Activated CD4-positive, alpha-beta T cell treated with anti-CD3 and anti-CD28 coated beads for 4 hours (primary cell): ENCODE measurements at regions not wholly inside any gene's neighbourhood (a gene's known extent, or its start where the extent isn't known, plus 50 kb on each side); places are given as distances from the start of the nearest gene placed in this dataset.

Experiments
- DNase-seq, 2 donors: peaks; one replicate each; pipeline ENCODE4 v3.0.0-alpha.2; 2020

DNA sequence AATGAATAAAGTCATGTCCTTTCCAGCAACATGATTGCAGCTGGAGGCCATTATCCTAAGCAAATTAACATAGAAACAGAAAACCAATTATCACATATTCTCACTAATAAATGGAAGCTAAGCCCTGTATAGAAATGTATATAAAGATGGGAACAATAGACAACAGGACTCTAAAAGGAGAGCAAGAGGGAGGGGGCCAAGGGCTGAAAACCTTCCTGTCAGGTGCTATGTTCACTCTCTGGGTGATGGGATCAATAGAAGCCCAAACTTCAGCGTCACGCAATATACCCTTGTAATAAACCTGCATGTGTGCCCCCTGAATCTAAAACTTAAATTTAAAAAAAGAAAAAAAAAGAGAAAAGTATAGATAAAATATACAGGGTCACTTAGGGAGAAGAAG, 163.7 kb upstream of the ACO1 start:
- DNase-seq = no peak

DNA sequence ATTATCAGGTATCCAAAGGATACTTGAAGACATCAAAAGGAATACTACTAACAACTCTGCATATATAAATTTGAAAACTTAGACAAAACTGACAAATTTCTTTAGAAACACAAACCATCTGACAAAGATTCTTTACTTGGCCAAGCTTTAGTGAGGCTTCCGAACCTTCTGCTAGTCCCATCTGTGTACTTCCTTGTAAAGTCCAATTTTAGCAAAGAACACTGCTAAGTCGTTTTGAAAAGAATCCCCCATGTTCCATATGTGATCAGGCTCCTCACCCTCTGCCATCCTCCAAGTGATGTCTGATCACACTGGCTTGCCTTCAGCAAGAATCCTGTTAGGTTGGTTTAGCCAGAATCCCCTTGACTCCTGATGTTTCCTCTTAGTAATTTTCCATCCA, 150.0 kb upstream of the ACO1 start:
- no peak for DNase-seq

DNA sequence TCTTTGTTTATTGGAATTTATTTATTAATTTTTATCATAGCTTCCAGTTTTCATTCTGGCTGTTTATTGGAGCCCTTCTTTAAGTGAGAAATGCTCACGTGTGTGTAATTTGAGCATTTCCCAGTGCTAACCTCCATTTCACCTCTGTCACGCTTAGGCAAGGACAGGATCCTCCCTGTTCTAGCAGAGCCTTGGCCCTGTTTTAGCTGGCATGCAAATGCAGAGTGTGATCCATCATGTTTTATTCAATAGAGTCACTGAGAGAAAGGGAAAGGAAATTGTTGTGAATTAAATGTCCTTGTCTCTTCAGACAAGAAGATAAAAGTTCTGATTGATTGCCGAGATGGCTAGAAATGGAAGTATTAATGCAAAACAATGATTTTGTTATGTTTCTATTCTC, 137.3 kb upstream of the ACO1 start:
- no peak for DNase-seq

DNA sequence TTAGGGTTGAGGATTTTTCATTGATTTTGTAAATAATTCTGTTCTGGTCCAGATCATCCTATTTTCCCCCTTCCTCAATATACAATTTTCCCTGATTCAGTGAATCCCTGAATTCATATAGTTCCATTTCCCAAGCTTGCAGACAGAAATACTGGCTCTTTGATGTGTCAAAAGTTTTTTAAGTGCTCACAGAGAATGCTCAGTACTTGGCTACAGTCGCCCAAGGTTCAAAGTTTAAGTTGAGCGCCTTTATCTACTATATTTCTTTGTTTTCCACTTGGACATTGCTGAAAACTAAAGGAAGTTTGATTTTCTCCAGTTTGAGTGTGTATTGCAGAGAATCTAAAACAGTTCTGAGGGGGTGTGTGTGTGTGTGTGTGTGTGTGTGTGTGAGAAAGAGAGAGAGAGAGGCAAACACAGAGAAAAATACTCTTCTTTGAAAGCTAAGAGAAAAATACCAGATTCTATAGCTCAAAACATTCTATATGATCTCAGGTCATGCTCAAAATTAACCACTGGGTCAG, 136.2 kb upstream of the ACO1 start:
- DNase-seq = no peak

DNA sequence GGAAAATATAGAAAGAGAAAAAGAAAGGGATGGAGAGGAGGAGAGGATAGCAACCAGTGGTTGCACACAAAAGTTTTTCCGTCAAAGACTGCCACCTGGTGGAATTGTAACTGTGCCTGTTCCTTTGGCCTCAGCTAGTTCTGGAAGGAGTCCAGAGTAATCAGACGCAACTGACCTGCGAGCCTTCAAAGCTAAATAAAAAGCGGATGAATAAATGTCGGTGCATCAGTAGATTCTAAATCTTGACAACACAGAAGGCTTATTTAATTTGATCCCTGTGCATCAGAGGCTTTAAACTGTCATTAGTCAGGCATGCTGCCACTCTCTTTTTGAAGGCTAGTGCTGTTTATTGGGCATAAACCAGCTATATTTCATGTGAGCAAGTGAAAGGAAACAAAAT, 132.9 kb upstream of the ACO1 start:
- DNase-seq = peak in 1 of 2 donors; percentile 16

DNA sequence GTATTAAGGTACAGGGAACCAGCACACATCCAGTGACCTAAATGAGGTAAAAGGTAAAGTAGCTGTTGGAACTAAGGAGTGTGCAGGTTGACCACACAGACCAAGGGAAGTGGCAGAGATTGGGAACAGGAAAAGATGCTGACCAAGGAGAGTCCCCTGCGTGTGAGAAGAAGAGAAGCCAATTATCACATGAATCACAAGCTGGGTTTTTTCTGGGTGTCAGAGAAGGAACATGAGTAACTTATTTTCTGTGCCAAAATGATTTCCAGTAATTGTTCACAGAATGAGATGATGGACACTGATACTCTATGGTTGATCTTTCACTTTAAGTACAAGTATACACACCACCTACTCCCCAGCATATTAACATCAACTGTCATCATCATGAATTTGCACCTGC, 130.7 kb upstream of the ACO1 start:
- no peak for DNase-seq

DNA sequence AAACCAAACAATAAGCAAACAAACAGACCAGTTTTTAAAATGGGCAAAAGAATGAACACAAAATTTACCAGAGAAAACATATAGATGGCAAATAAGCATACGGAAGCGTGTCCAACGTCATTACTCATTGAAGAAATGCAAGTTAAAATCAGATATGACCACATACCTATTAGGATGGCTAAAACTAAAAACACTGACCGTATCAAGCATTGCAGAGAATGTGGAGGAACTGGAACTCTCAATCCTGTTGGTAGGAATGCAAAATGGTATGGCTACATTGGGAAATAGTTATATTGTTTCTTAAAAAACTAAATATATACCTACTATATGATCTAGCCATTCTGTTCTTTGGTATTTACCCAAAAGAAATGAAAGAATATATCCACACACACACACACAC, 129.4 kb upstream of the ACO1 start:
- DNase-seq = no peak

DNA sequence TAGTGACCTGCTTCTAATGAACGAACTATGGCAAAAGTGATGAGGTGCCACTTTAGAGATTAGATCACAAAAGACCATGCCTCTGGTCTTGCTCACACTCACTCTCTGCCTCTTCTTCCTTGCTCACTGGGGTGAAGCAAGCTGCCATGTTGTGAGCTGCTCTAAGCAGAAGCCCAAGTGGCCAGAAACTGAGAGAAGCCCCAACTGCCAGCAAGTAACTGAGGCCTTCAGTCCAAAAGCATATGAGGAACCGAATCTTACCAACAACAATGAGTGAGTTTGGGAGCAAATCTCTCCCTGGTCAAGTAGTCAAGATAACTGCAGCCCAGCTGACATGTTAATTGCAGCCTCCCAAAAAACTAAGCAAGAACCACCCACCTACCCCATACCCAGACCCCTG, 126.0 kb upstream of the ACO1 start:
- DNase-seq = no peak

DNA sequence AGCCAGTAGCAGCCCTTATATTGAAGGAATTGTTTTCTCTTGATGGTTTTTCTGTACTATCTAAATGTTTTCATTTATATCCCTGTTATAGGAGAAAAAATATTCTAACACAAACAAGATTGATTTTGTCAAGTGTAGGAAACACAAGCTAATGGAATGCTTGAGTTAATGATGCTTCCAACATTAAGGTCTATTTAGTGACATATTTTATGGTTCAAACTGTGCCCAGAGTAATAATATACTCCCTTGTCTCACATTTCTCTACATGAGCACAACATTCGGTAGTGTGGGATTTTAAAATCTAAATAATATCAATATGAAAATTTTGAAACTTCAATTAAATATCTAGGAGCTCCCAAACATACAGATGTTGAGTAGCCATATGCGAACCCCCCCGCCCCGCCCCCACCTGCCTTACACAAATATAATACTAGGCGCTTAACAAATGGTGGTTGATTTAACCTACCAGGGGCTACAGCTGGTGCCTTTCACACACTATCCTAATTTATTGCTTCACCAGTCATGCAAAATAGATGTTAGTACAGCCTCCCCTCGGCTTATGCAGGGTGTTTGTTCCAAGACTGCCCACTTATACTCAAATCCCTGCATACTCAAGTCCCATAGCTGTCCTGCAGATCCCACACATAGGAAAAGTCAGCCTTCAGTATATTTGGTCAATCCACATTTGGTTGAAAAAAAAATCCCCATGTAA, 124.1 kb upstream of the ACO1 start:
- DNase-seq = no peak

DNA sequence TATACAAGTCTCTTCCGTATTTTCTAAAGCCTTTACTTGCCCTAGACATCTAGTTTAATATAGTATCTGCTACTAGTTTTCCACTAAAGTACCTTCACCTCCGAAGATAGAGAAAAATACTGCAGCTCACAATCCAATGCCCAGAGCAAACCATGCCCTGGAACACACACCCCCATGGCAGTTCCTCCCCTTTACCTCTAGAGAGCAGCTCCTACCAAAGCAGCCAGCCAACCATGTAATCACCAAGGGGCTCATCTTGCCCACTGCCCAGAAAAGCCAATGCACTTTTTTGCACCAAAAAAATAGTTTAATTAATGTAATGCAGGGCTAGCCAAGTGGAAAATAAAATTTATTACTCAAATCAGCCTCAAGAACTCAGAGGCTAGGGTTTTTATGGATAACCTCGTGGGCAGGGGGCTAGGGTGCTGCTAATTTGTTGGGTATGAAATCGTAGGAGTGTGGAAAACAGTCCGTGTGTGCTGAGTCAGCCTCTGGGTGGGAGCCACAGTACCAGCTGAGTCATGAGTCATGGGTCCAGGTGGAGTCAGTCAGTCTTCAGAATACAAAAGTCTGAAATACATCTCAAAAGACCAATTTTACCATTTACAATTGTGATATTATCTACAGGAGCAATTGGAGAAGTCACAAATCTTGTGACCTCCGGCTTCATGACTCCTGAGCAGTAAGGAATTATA, 120.1 kb upstream of the ACO1 start:
- no peak for DNase-seq

DNA sequence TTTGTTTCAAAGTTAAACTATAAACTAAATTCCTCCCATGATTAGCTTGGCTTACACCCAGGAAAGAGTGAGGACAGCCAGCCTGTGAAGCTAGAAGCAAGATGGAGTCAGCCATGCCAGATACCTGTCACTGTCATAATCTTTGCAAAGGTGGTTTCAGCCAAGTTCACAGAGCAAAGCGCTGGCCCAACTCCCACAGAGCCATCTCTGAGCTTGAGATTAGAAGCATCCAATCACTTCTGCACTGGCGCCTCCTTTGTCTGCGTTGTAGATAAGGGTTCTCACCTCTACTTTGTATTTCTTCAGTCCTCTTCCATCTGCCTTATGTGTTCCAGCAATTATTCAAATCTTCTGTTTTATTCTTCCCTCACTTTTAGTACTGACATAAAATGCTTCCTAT, 119.4 kb upstream of the ACO1 start:
- no peak for DNase-seq

DNA sequence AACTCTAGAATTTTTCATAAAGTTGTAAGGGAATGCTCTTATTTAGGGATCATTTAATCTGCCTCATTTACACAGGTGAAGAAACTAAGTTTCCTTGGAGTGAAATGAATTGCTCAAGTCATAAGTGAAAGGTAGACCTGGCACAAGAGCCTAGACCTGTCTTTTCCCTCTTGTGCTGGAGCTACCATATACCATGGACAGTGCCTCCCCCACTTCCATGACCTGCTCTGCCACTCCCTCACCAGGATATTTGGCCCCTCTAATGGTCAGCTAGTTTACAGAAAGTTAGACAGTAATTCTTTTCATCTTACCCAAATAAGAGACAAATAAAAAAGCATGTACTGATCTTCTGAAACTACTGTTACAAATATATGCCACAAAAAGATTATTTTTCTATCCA, 105.5 kb upstream of the ACO1 start:
- no peak for DNase-seq

DNA sequence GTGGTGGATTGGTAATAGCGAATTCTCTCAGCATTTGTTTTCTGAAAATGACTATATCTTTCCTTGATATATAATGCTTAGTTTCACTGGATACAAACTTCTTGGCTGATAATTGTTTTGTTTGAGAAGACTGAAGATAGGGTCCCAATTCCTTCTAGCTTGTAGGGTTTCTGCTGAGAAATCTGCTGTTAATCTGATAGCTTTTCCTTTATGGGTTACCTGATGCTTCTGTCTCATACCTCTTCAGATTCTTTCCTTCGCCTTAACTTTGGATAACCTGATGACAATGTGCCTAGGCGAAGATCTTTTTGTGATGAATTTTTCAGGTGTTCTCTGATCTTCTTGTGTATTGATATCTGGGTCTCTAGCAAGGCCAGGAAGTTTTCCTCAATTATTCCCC, 94.7 kb upstream of the ACO1 start:
- no peak for DNase-seq

DNA sequence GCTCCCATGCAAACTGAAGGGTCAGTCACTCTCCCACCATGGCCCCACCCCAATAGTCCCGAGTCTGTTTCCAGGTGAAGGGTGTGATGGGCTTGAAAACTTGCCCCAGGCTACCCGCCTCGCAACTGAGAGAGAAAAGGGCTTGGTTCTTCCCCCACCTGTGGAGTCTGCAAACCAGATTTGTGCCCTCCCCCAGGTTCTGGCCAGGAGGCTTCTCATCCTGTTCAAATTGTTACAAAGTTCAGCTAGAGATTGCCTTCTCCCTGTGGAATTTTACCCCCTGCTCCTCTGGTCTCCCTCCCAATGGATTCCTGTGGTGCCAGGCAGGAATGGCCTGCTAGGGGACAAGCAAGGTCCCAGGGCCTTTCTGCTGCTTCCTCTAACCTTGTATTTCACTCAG, 93.1 kb upstream of the ACO1 start:
- no peak for DNase-seq

DNA sequence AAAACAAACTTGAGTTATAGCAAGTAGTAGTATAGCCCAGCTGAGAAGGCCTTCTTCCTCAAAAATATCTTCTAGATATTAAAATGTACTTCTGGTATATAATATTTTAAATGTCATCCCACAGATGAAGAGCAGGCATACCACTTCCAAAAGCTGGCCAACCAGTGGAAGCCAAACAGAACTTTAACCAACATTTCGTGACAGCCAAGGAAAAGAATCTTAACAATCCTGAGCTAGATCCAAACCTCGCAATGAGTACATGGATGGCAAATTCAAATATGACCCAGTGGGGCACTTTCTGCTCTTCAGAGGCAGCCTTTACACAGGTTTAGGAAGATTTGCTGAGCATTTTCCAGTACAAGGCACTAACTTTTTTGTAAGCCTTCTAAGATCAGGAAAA, 91.8 kb upstream of the ACO1 start:
- no peak for DNase-seq

DNA sequence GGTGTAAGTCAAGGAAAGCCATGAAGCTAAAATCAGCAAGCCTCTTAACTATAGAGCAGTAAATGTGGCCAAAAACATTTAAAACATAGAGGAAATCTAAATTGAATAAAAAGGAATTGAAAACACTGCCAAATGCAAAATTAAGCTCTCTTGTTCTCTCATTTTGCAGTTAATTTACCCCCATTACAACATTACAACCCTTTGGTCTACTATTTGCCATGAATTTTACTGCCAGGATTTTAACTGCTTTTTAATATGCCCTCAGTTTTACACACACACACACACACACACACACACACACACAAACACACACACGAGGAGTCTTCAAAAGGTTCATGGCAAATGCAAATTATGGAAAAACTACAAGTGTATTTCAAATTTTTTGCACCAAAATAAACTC, 91.4 kb upstream of the ACO1 start:
- DNase-seq = no peak

DNA sequence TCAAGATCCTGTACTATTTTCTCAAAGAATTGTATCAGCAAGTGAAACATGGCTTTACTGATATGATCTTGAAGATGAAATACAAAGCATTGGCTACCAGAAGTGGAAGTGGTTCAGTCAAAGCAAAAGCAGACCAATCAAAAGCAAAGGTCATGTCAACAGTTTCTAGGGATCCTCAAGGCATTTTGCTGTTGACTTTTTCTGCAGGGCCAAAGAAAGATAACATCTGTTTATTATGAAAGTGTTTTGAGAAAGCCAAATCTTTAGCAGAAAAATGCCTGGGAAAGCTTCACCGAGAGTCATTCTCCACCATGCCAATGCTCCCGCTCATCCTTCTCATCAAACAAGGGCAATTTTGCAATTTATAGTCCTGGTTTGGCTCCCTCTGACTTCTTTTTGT, 90.3 kb upstream of the ACO1 start:
- DNase-seq = no peak

DNA sequence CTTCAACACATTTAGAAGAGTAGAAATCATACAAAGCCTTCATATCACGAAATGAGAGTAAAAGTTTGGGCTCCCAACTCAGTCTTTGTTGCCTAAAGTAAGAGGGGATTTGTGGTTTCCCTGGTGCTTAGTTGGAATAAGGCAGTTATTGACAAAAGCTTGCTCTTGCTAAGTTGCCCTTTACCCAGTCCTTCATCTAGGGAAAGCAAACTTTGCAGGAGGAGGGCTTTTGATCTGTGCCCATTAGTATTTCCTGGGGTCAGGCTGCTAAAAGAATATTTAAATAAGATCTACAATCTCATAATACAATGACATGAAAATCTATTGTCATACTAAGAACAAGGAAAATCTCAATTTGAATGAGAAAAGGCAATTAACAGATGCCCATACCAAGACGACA, 84.1 kb upstream of the ACO1 start:
- DNase-seq = no peak

DNA sequence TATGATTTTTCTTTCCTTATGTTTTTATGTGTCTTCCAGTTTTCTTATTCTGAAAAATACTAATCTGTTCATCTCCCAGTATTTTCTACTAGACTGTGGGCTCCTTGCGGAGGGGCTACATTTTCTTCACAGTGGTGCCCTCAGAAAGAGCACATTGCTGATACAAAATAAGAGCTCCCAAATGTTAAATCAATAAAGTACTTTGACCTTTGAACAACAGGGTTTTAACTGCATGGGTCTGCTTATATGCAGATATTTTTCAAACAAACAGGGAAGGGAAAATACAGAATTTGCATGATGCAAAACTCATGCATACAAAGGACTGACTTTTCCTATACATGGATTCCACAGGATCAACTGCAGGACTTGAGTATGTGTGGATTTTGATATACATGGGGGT, 79.9 kb upstream of the ACO1 start:
- no peak for DNase-seq

DNA sequence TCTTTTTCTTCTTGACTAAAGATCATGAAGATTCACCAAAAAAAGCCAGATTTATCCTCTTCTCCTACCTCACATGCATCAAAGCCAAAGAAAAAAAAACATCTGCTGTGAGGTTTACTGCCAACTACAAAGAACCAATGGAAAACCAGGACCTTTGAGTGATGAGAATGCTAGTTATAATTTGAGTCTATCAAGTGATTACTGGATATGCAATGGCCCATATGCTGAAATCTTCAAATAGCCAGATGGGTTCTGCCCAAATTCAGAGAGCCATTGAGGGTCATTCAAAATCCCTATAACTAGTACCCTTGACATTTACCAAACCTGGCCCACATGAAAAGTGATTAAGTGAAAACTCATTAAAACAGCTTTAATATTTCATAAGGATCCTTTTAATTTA, 78.4 kb upstream of the ACO1 start:
- no peak for DNase-seq

DNA sequence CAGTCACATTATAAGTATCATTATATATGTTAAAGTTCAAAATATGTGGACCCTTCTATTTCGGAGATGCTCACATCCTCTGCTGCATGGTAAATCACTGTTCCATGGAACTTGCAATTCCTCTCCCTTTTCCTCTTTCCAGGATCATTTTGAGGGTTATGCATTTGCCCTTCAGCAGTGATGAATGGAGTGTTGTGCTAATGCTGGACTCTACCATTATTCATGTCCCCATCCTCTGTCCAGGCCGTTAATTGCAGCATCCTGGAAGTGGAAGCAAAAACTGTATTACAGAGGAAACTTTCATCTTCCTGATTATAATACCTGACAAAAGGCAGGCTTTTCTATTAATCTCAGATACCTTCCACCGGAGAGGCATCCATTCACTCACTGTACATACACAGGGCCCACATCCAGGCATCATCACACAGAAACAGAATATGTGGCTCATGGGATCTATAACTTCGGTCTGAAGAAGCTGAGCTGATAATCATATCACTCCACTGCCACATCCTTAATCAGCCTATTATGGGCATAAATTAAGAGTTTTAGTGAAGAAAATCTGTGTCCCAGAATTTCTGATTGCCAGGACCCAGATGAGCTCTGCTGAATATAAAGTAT, 65.0 kb upstream of the ACO1 start:
- no peak for DNase-seq

DNA sequence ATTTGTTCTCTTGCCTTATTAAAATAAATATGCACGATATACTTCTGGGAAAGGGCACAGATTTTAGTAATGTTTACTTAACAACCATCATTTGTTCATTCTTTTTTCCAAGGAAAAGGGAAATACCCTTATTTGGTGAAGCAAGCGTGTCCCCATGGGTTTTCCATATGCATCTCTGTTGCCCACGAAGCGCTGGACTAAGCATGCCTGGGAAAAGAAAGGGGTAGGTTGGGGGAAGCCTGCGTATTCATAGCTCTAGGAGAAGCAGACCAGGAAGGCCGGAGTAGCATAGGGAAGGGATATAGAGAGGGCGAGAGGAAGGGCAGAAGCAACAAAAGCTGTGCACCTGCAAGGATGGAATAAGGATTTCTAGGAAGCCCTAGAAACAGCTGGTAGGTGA, 61.8 kb upstream of the ACO1 start:
- DNase-seq = no peak

DNA sequence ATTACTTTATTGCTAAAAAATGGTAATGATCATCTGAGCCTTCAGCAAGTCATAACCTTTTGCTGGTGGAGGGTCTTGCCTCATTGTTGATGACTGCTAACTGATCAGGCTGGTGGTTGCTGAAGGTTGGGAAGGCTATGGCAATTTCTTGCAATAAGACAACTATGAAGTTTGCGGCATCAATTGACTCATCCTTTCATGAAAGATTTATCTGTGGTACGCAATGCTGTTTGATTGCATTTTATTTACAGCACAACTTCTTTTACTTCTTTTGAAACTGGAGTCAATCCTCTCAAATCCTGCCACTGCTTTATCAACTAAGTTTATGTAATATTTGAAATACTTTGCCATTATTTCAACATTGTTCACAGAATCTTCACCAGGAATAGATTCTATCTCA, 58.3 kb upstream of the ACO1 start:
- no peak for DNase-seq

DNA sequence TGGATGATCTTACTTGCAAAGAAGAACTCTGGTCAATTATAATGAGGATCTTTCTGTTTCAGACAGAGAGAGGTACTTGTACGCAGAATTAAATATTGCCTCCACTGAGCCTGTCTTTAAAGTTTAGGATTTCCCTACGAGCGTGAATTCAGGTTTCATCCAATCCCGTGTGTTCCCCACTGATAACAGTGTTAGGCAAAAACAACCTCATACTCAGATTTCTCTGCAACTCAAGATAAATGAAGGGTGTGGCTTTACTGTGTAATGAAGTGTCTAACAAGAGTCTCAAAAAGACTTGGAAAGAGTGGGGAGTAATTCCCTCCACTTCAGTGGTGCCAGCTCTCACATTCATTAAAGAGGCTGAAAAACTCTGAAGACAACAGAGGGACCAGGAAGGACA, 53.2 kb upstream of the ACO1 start:
- DNase-seq = no peak
